ENCODE measurements at regions not wholly inside any gene's neighbourhood (a gene's known extent, or its start where the extent isn't known, plus 50 kb on each side); places are given as distances from the start of the nearest gene placed in this dataset.

- CTCF ChIA-PET (ENCODE audit: unreplicated experiment): no interaction called here
- POLR2A ChIA-PET: interaction anchor here (0.6 to 0.8 kb wide), 2 partner anchors 15 to 614 kb away, joined by 3 read pairs; no protein-coding TSS in a partner anchor
Observed at GRCh38 chr4:123930996-123931395, 534.4 kb downstream of the SPRY1 start.

GRCh38 chr4:123934096-123934495, 537.5 kb downstream of the SPRY1 start:
- Histone ChIP-seq H3K9me2 (ENCODE audit: insufficient read depth, low read length) (no peaks in the 10 kb centered on the region), H3K9me3 (ENCODE audit: low read length) (no peaks in the 10 kb centered on the region), H2AFZ (ENCODE audit: low read length) (no peak overlapping the region), H3K27ac (ENCODE audit: low read depth, low read length, poor library complexity, severe bottlenecking) (no peak overlapping the region), H3K79me2 (ENCODE audit: insufficient read depth, low read depth, low read length) (no peaks in the 10 kb centered on the region), H3K36me3 (ENCODE audit: insufficient read depth, low read length) (no peaks in the 10 kb centered on the region), H3K4me3 (ENCODE audit: low read depth, low read length, poor library complexity, severe bottlenecking) (no peak overlapping the region), H3K4me1 (ENCODE audit: insufficient read depth, low read length, poor library complexity, severe bottlenecking) (no peaks in the 10 kb centered on the region), H4K20me1 (ENCODE audit: insufficient read depth, low read length) (no peaks in the 10 kb centered on the region), H3K4me2 (ENCODE audit: low read length) (no peak overlapping the region)
- POLR2A ChIA-PET: no interaction called here
- BruUV-seq (replicated peaks): no TSS peak
- intact Hi-C loops (cut with micrococcal nuclease; ENCODE audit: unreplicated experiment): no loop called here
- CTCF ChIA-PET (ENCODE audit: unreplicated experiment): no interaction called here
- DNase-seq (ENCODE audit: low spot score): no peak
- TF ChIP-seq, protein P1, sequence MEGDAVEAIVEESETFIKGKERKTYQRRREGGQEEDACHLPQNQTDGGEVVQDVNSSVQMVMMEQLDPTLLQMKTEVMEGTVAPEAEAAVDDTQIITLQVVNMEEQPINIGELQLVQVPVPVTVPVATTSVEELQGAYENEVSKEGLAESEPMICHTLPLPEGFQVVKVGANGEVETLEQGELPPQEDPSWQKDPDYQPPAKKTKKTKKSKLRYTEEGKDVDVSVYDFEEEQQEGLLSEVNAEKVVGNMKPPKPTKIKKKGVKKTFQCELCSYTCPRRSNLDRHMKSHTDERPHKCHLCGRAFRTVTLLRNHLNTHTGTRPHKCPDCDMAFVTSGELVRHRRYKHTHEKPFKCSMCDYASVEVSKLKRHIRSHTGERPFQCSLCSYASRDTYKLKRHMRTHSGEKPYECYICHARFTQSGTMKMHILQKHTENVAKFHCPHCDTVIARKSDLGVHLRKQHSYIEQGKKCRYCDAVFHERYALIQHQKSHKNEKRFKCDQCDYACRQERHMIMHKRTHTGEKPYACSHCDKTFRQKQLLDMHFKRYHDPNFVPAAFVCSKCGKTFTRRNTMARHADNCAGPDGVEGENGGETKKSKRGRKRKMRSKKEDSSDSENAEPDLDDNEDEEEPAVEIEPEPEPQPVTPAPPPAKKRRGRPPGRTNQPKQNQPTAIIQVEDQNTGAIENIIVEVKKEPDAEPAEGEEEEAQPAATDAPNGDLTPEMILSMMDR (conservative IDR thresholded peaks at IDR 0.05; ENCODE audit: low read length): no peak
- no peak for TF ChIP-seq EZH2phosphoT487 (IDR thresholded peaks at IDR 0.05; ENCODE audit: borderline replicate concordance, low read depth, low read length)

More at GRCh38 chr4:123930996-123931395, 534.4 kb downstream of the SPRY1 start:
- Histone ChIP-seq H3K4me1 (ENCODE audit: insufficient read depth, low read length, poor library complexity, severe bottlenecking) (no peaks in the 10 kb centered on the region), H3K9me3 (ENCODE audit: low read length) (no peaks in the 10 kb centered on the region), H3K4me2 (ENCODE audit: low read length) (no peak overlapping the region), H3K4me3 (ENCODE audit: low read depth, low read length, poor library complexity, severe bottlenecking) (no peak overlapping the region), H3K79me2 (ENCODE audit: insufficient read depth, low read depth, low read length) (no peaks in the 10 kb centered on the region), H4K20me1 (ENCODE audit: insufficient read depth, low read length) (no peaks in the 10 kb centered on the region), H3K27ac (ENCODE audit: low read depth, low read length, poor library complexity, severe bottlenecking) (no peak overlapping the region), H3K9me2 (ENCODE audit: insufficient read depth, low read length) (no peaks in the 10 kb centered on the region), H3K36me3 (ENCODE audit: insufficient read depth, low read length) (no peaks in the 10 kb centered on the region), H2AFZ (ENCODE audit: low read length) (no peak overlapping the region)
- intact Hi-C loops (cut with micrococcal nuclease; ENCODE audit: unreplicated experiment): no loop called here
- TF ChIP-seq EZH2phosphoT487 (IDR thresholded peaks at IDR 0.05; ENCODE audit: borderline replicate concordance, low read depth, low read length): no peak
- TF ChIP-seq, protein P1 (conservative IDR thresholded peaks at IDR 0.05; ENCODE audit: low read length): no peak
- no peak for DNase-seq (ENCODE audit: low spot score)
- no TSS peak for BruUV-seq (replicated peaks)

GRCh38 chr4:123936621-123937043, 540.0 kb downstream of the SPRY1 start:
- Histone ChIP-seq H3K4me1 (ENCODE audit: insufficient read depth, low read length, poor library complexity, severe bottlenecking) (no peaks in the 10 kb centered on the region), H2AFZ (ENCODE audit: low read length) (no peak overlapping the region), H3K4me3 (ENCODE audit: low read depth, low read length, poor library complexity, severe bottlenecking) (no peak overlapping the region), H3K9me2 (ENCODE audit: insufficient read depth, low read length) (no peaks in the 10 kb centered on the region), H3K9me3 (ENCODE audit: low read length) (no peaks in the 10 kb centered on the region), H3K36me3 (ENCODE audit: insufficient read depth, low read length) (no peaks in the 10 kb centered on the region), H3K4me2 (ENCODE audit: low read length) (no peak overlapping the region), H4K20me1 (ENCODE audit: insufficient read depth, low read length) (no peaks in the 10 kb centered on the region), H3K27ac (ENCODE audit: low read depth, low read length, poor library complexity, severe bottlenecking) (no peak overlapping the region), H3K79me2 (ENCODE audit: insufficient read depth, low read depth, low read length) (no peaks in the 10 kb centered on the region)
- BruUV-seq (replicated peaks): no TSS peak
- ChIA-PET POLR2A (interaction anchor here (0.5 kb wide), 1 partner anchor 166 kb away, joined by 6 read pairs; no protein-coding TSS in a partner anchor), CTCF (ENCODE audit: unreplicated experiment) (no interaction called here)
- DNase-seq (ENCODE audit: low spot score): no peak
- intact Hi-C loops (cut with micrococcal nuclease; ENCODE audit: unreplicated experiment): no loop called here
- TF ChIP-seq, protein P1 (conservative IDR thresholded peaks at IDR 0.05; ENCODE audit: low read length): no peak
- TF ChIP-seq EZH2phosphoT487 (IDR thresholded peaks at IDR 0.05; ENCODE audit: borderline replicate concordance, low read depth, low read length): no peak

Measured in OCI-LY7 (cell line).